GM21423 (cell line): ENCODE measurements at regions not wholly inside any gene's neighbourhood (a gene's known extent, or its start where the extent isn't known, plus 50 kb on each side); places are given as distances from the start of the nearest gene placed in this dataset.

Experiments used
- ATAC-seq: cut with Tn5 transposase; IDR thresholded peaks from one replicate; pipeline ENCODE4 v1.9.1; 2021; ENCODE audit warnings: mild to moderate bottlenecking, moderate library complexity; ENCODE audit not compliant: unreplicated experiment

GRCh38 chr7:17678896-17679295, 261.4 kb downstream of the SNX13 start:
- no peak for ATAC-seq

- no peak for ATAC-seq
Observed at GRCh38 chr7:17679458-17679857, 260.8 kb downstream of the SNX13 start.

- ATAC-seq, result no peak
Observed at GRCh38 chr7:17680026-17680425, 260.3 kb downstream of the SNX13 start.

- no peak for ATAC-seq
Observed at GRCh38 chr7:17680943-17681351, 259.3 kb downstream of the SNX13 start.

GRCh38 chr7:17681965-17682364, 258.3 kb downstream of the SNX13 start:
- ATAC-seq, result no peak

GRCh38 chr7:17682586-17682985, 257.7 kb downstream of the SNX13 start:
- no peak for ATAC-seq

GRCh38 chr7:17685141-17685540, 255.2 kb downstream of the SNX13 start:
- no peak for ATAC-seq

GRCh38 chr7:17687361-17687760, 252.9 kb downstream of the SNX13 start:
- no peak for ATAC-seq

GRCh38 chr7:17689361-17689902, 250.9 kb downstream of the SNX13 start:
- ATAC-seq, result no peak

- ATAC-seq, result no peak
Observed at GRCh38 chr7:17690030-17690429, 250.3 kb downstream of the SNX13 start.

GRCh38 chr7:17696422-17696821, 243.9 kb downstream of the SNX13 start:
- ATAC-seq, result no peak

GRCh38 chr7:17697128-17697881, 243.0 kb downstream of the SNX13 start:
- ATAC-seq, result no peak

- ATAC-seq, result no peak
Observed at GRCh38 chr7:17699696-17700095, 240.6 kb downstream of the SNX13 start.

GRCh38 chr7:17700138-17700537, 240.2 kb downstream of the SNX13 start:
- ATAC-seq, result no peak

- ATAC-seq, result no peak
Observed at GRCh38 chr7:17706275-17706674, 234.0 kb downstream of the SNX13 start.

- ATAC-seq, result peak; percentile 68
Observed at GRCh38 chr7:17706734-17707133, 233.6 kb downstream of the SNX13 start.

GRCh38 chr7:17709127-17709526, 231.2 kb downstream of the SNX13 start:
- ATAC-seq, result no peak

GRCh38 chr7:17709599-17709998, 230.7 kb downstream of the SNX13 start:
- no peak for ATAC-seq

- ATAC-seq, result no peak
Observed at GRCh38 chr7:17710312-17710711, 230.0 kb downstream of the SNX13 start.

GRCh38 chr7:17713584-17713983, 226.7 kb downstream of the SNX13 start:
- no peak for ATAC-seq

GRCh38 chr7:17716816-17717215, 223.5 kb downstream of the SNX13 start:
- ATAC-seq, result no peak

- no peak for ATAC-seq
Observed at GRCh38 chr7:17719998-17720397, 220.3 kb downstream of the SNX13 start.
